T-helper 1 cell treated with Interleukin-12 subunit alpha and Interleukin-12 subunit beta and Interleukin-4 antibody, amounts not matched to agents 30 ng/mL and 1 ng/mL, for 36 hours (primary cell): ENCODE measurements at regions not wholly inside any gene's neighbourhood (a gene's known extent, or its start where the extent isn't known, plus 50 kb on each side); places are given as distances from the start of the nearest gene placed in this dataset.

Experiments
- intact Hi-C: fragments of 100-400 bp; cut with micrococcal nuclease; formaldehyde crosslinking; loops from one replicate; pipeline ENCODE4 v1.15.1; 2024

DNA sequence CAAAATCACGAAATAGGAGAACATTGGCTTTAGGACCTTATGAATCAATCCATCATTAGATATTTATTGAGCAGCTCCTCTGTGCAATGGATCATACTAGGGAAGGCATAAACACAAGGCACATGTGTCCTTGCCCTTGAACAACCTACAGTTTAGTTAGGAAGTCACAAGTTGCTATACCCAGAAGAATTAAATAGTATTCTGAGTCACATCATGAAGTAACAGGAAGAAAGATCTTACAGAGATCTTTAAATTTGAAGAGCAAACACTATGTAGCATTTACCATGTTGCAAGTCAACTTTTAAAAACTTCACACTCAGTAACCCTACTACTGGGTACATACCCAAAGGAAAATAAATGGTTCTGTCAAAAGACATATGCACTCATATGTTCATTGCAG lies 355.2 kb upstream of the SLC14A2 start:
- intact Hi-C loops = no loop called here

- intact Hi-C loops = no loop called here
Observed at GRCh38 chr18:45266023-45266422, 349.3 kb upstream of the SLC14A2 start.

DNA sequence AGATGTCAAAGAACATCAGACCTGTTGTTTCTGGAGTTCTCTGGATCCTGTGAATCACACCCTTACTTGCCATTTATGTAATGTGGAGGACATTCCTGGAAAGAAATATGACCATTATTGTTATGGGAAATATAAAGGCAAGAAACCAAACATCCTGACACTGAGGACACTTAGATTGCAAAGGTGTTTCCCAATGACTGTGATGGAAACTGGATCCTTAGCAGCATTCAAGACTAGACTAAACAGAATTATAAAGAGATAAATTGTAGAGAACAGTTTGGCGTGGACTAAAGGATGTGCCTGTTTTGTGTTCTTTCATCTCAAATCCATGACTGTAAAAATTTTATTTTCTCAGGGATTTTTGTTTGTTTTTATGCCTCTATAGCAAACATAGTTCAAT lies 347.7 kb upstream of the SLC14A2 start:
- intact Hi-C loops = no loop called here

- intact Hi-C loops = no loop called here
Observed at GRCh38 chr18:45268583-45268982, 346.7 kb upstream of the SLC14A2 start.

DNA sequence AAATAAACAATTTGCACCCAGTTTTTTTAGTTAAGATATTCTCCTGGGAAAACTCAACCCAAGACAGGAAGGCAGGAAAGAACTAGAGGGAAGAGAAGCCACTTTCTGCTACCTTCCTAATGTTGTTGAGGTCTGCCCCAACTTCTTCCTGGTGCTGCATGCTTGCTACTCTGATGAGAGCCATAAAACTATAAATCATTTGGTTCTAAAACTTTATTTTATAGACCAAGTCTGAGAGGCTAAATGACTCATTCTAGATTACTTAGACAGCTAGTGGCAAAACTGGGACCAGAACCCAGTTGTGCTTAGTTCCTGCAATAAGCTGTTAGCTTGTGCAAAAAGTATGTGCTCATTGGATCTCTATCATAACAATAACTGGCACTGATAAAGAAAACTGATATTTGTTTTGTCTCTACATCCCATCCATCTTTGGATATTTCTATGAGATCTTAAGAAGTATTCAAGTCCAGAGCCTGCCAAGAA lies 344.9 kb upstream of the SLC14A2 start:
- intact Hi-C loops = no loop called here

- intact Hi-C loops = no loop called here
Observed at GRCh38 chr18:45274026-45274425, 341.2 kb upstream of the SLC14A2 start.

DNA sequence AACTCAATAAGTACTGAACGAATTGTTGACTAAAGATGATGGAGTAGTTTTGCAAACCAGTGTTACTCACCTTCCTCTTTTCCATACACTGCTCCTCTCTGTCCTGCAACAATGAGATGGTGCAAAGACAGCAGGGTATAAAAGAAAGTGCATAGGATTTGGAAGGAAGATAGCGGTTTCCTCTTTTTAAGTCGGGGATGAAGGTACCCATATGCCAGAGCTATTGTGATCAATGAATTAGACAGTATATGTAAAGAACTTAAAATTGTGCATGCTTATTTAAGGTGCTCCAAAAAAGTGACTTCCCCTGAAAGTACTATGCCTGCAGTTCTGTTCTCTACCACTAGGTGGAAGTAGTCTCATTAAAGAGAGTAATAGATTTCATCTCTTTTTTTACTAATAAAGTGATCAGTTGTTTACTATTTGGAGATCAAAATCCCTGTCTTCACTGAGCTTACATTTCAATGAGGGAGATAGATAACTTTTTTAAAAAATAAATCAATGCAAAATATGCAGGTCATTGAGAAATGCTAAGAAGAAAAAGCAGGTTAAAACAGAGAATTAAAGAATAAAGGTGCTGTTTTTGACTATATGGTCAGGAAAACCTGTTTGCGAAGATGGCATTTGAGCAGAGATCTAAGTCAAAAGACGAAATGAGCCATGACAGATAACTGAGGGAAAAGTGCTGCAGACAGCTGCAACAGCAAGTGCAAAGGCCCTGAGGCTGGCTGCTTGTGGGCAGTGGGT lies 339.7 kb upstream of the SLC14A2 start:
- intact Hi-C loops = loop anchor here (1.0 kb wide), 1 partner anchor 109 kb away; no protein-coding TSS in a partner anchor

DNA sequence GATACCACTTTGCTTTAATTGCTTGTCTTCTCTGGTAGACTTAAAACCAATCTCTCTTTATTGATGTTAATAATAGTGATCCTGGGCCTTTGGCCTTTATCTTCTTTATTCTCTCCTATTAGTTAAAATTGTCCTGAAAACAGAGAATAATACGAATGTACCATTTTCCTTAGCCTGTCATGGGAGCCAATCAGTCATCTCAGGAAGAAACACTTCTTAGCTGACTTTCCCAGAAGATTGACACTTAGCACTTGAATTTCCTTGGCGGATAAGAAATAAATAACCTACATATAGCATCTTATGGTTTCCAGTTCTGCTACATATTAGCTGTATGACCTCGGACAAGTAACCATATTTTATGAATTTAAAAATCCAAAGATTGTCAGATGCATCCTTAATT lies 338.4 kb upstream of the SLC14A2 start:
- intact Hi-C loops = no loop called here

- intact Hi-C loops = no loop called here
Observed at GRCh38 chr18:45277908-45278307, 337.4 kb upstream of the SLC14A2 start.

DNA sequence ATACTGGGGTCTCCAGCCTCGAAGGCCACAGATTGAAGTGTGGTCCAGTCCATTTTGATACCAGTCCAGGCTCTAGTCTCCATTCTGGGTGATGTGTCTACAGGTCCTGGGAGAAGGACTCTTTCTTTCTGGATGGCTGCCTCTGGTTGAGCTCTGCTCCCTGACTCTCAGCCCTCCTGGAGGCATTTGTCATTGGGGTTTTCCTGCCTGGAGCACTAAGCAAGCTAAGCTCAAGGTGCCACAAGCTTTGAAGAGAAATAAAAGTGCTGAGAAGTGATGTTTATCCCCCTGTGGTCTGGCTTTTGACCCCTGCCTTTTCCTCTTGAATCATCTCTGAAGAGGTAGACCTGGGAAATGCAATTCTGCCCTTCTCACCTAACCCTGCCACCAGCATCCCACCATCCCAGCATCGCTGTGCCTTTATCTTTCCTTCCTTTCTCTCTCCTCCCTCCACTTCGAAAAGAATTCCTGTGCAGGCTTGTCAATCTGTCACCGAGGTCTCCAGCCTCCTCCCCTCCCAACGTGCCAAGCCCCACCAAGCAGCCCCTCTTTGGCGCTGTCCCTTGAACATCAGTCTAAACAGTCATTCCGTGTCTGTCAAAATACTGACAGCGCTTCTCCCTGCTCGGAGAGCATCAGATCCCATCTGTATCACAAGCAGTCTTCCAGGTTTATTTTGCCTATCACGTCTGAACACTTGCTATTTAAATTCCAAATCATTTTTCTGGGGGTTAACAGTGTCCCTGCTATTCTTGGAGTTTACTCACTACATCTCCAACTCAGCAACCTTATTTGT lies 334.6 kb upstream of the SLC14A2 start:
- intact Hi-C loops = no loop called here

DNA sequence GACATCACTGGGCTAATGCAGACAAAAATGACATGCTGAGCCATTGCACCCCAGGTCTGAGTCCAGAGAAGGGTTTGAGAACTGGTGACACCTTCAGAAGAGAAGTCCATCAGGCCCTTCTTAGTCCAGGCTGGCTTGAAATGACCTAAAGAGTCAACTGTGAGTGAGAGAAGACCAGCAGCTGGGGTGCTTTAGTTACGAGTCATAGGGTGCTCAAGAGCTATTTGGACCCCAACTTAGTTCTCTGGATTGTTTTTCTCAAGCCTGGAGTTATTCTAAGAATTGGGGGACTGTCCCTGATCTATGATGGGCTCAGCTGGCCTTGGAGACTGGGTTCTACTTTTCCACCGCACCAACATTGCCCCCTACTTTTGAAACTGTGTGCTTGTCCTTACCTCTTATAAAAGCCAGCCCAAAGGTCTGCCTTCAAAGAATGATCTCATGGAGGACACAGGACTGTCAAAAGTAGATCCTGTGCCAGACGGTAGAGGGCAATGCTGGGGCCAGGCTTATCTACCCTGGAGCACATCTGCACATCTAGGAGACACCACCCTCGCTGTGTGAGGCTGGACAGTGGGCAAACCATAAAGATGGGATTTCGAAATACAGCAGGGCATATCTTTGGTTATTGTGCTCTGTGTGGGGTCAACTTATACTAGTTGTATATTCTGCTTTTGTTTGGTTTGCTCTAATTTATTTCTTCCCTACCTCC lies 333.0 kb upstream of the SLC14A2 start:
- intact Hi-C loops = no loop called here

DNA sequence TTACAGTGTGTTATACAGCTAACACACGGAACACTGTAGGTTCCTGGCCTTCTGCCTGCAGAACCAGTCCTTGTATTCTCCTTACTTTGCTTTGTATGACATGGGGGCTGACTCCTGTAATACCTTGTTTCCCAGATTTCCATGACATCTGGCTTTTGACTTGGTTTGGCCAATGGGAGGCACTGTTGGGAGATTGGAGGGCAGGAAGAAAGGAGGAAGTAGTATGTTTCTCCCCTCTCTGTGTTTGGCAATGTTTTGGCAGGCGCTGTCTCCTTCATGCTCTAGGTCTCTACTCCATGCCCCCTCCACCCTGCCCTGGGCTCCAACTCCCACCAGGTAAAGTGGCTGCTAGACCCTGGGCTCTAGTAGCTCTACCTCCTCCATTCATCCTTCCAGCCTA lies 331.1 kb upstream of the SLC14A2 start:
- intact Hi-C loops = no loop called here

DNA sequence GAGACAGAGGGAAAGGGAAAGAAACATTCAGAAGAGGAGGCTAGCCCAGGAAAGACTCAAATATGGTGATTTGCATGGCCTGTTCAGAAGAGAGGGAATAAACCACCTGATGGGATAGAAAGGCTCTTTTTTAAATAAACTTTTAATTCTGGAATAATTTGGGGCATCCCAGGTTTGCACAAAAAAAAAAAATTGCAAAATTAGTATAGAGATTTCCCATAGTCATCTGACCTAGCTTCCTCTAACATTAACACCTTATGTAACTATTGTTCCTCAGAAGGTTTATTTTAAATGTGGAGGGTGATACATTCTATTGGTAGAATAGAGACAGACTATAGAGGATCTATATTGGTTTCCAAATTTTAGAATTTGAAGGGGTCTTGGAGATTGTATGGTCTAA lies 330.4 kb upstream of the SLC14A2 start:
- intact Hi-C loops = no loop called here

DNA sequence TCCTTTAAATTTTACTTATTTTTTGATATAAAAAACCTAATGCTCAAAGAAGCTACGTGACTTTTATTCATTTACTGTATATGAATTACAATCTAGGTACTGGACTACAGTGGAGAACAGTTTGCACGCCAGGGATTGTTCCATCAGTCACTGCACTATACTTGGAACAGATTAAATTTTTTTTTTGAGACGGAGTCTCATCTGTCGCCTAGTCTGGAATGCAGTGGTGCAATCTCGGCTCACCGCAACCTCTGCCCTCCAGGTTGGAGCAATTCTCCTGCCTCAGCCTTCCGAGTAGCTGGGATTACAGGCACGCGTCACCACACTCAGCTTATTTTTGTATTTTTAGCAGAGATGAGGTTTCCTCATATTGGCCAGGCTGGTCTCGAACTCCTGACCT lies 330.0 kb upstream of the SLC14A2 start:
- intact Hi-C loops = no loop called here

DNA sequence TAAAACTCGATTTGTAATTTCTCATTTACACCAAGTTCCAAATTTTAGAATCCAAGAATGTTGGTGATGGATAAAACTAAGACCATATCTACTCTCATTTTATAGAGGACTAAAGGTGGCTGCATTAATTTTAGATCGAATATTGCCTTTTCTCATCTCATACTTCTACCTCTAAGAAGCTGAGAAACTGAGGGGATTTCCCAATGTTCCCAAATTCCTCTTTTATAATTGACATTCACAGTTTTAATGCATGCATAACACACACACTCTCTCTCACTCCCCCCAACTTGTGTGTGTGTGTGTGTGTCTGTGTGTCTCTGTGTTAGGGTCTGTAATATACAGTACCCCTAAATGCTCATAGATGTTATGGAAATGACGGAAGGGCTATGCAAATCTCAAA lies 328.8 kb upstream of the SLC14A2 start:
- intact Hi-C loops = no loop called here

DNA sequence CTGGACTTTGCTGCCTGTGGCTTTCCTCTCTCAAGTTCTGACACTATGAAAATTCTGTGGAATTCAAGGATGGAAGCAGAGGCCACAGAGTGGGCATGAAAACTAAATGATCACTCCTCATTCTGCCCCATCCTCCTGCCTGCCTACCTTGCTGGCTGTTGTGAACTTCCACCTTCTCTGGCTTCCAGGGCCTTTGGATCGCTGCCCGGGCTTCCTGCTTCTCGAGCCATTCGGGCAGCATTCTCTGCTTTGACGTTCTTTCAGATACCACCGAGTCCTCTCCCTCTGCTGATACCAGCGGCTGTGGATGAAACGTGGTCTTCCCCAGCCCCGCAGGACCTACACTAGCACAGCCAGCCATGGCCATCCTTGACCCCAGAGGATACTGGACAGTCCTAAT lies 327.7 kb upstream of the SLC14A2 start:
- intact Hi-C loops = no loop called here

- intact Hi-C loops = no loop called here
Observed at GRCh38 chr18:45290364-45290763, 324.9 kb upstream of the SLC14A2 start.

- intact Hi-C loops = no loop called here
Observed at GRCh38 chr18:45291621-45292615, 323.4 kb upstream of the SLC14A2 start.

DNA sequence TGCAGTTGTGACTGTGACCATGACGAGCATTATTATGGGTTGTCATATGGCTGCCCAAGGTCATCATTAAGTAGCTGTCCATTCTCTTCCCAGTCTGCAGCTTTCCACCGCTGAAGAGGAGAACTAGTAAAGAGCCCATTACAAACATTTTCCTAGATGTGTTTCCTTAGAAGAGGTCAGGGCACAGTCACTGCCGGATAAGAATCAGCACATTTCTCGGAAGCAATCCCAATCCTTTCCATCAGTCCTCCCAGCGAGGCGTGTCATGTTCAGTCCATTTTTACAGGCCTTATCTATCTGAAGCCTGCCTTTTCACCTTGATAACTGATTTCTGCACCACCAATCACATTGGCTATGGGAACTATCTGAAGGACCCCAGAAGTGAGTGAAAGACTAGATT lies 319.9 kb upstream of the SLC14A2 start:
- intact Hi-C loops = no loop called here

DNA sequence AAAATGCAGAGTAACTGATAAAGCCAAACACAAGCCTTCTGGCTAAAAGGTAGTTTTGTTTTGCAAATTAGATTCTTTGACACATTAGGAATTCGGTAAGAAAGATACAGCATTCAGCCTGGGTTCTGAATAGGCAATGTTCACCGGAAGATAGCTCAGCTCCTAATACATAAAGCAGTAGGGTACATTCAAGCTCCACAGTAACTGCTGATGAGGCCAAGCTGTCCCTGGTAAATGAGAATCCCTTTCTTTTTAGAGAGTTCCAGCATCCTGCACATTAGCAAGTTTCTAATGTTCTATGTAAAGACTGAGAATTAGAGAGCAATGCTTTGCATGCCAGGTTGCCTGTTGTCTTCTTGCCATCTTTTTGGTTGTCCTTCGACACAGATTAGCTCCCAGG lies 316.3 kb upstream of the SLC14A2 start:
- intact Hi-C loops = no loop called here

GRCh38 chr18:45303026-45303425 lies 312.2 kb upstream of the SLC14A2 start:
- intact Hi-C loops = no loop called here
